ENCODE measurements at regions not wholly inside any gene's neighbourhood (a gene's known extent, or its start where the extent isn't known, plus 50 kb on each side); places are given as distances from the start of the nearest gene placed in this dataset.

DNA sequence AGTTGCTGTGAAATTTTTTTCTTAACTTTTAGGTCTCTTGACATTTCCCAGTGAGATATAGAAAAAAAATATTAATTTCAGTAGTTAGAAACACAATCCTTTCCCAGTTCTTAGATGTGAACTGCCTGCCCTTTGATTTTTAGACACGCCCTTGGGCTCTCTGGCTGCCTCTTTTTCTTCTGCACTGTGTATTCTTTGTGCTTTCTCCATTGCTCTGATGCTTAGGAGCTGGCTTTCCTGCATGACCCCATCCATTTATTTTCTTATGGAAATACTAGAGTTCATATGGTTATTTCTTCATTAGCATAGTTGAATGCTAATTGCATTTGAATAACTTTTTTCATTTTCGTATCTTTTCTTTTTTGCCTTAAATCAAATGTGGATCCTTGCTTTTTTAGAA lies 224.9 kb upstream of the SMIM31 start:
- H3K9me3 ChIP-seq (replicated peaks; ENCODE audit: insufficient read depth, low read length), result no peaks in the 10 kb centered on the region
- TF ChIP-seq EZH2 (optimal IDR thresholded peaks at IDR 0.05; ENCODE audit: low read depth, low read length) (no peak), EZH2phosphoT487 (IDR thresholded peaks at IDR 0.05; ENCODE audit: low read length) (no peak), CTCF (IDR thresholded peaks at IDR 0.05; ENCODE audit: low read length) (no peak)
- no peaks in the 10 kb centered on the region for H3K79me2 ChIP-seq (ENCODE audit: low read length)
- no peak overlapping the region for H3K27ac ChIP-seq (ENCODE audit: low read length)
- no peaks in the 10 kb centered on the region for H3K27me3 ChIP-seq (replicated peaks; ENCODE audit: insufficient read depth, low read length)
- no peak overlapping the region for H3K4me3 ChIP-seq (ENCODE audit: low read length)
- H3K4me1 ChIP-seq (ENCODE audit: low read length), result no peaks in the 10 kb centered on the region
- H3K36me3 ChIP-seq (replicated peaks; ENCODE audit: insufficient read depth, low read length), result no peaks in the 10 kb centered on the region
- H3K9me2 ChIP-seq (replicated peaks; ENCODE audit: insufficient read depth, low read length), result no peaks in the 10 kb centered on the region
- H4K20me1 ChIP-seq (ENCODE audit: insufficient read depth, low read length), result no peaks in the 10 kb centered on the region
- no peak overlapping the region for H2AFZ ChIP-seq (ENCODE audit: low read length)
- no peak overlapping the region for H3K4me2 ChIP-seq (ENCODE audit: low read depth, low read length)
- no peaks in the 10 kb centered on the region for H3F3A ChIP-seq (ENCODE audit: insufficient read depth, low read length)
- no peak overlapping the region for H3K9ac ChIP-seq (ENCODE audit: low read length)
- no peak for DNase-seq

GRCh38 chr4:164529486-164529885 lies 224.4 kb upstream of the SMIM31 start:
- H3K9me2 ChIP-seq (replicated peaks; ENCODE audit: insufficient read depth, low read length), result no peaks in the 10 kb centered on the region
- H2AFZ ChIP-seq (ENCODE audit: low read length), result no peak overlapping the region
- no peak overlapping the region for H3K27ac ChIP-seq (ENCODE audit: low read length)
- no peaks in the 10 kb centered on the region for H4K20me1 ChIP-seq (ENCODE audit: insufficient read depth, low read length)
- no peaks in the 10 kb centered on the region for H3K27me3 ChIP-seq (replicated peaks; ENCODE audit: insufficient read depth, low read length)
- H3K9ac ChIP-seq (ENCODE audit: low read length), result no peak overlapping the region
- no peaks in the 10 kb centered on the region for H3K36me3 ChIP-seq (replicated peaks; ENCODE audit: insufficient read depth, low read length)
- no peak overlapping the region for H3K4me3 ChIP-seq (ENCODE audit: low read length)
- no peaks in the 10 kb centered on the region for H3K4me1 ChIP-seq (ENCODE audit: low read length)
- TF ChIP-seq CTCF (IDR thresholded peaks at IDR 0.05; ENCODE audit: low read length), result no peak
- TF ChIP-seq EZH2phosphoT487 (IDR thresholded peaks at IDR 0.05; ENCODE audit: low read length), result no peak
- no peak for TF ChIP-seq EZH2 (optimal IDR thresholded peaks at IDR 0.05; ENCODE audit: low read depth, low read length)
- no peak overlapping the region for H3K4me2 ChIP-seq (ENCODE audit: low read depth, low read length)
- H3K9me3 ChIP-seq (replicated peaks; ENCODE audit: insufficient read depth, low read length), result no peaks in the 10 kb centered on the region
- H3F3A ChIP-seq (ENCODE audit: insufficient read depth, low read length), result no peaks in the 10 kb centered on the region
- H3K79me2 ChIP-seq (ENCODE audit: low read length), result no peaks in the 10 kb centered on the region
- no peak for DNase-seq

DNA sequence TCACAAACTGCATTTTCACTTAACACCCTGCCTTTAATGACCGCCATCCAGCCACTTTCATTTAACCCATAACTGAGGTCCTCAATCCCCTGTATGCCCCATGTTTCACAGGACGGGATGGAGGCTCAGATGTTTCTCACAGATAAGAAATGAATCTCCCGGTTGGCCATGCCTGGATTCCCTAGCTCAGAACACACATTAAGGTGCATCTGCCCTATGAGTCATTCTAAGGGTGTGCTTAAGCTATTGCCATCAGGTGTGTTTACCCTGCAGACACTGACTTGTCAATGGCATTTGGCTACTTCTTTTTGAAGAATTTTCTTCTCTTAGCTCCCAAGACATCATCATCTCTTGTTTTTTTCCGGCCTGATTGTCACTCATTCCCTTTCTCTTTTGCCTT lies 222.6 kb upstream of the SMIM31 start:
- no peaks in the 10 kb centered on the region for H3K9me3 ChIP-seq (replicated peaks; ENCODE audit: insufficient read depth, low read length)
- no peaks in the 10 kb centered on the region for H3K4me1 ChIP-seq (ENCODE audit: low read length)
- H3K36me3 ChIP-seq (replicated peaks; ENCODE audit: insufficient read depth, low read length), result no peaks in the 10 kb centered on the region
- H3K4me3 ChIP-seq (ENCODE audit: low read length), result no peak overlapping the region
- no peak overlapping the region for H2AFZ ChIP-seq (ENCODE audit: low read length)
- no peak overlapping the region for H3K9ac ChIP-seq (ENCODE audit: low read length)
- no peak overlapping the region for H3K27ac ChIP-seq (ENCODE audit: low read length)
- no peaks in the 10 kb centered on the region for H4K20me1 ChIP-seq (ENCODE audit: insufficient read depth, low read length)
- no peak for DNase-seq
- no peaks in the 10 kb centered on the region for H3F3A ChIP-seq (ENCODE audit: insufficient read depth, low read length)
- H3K9me2 ChIP-seq (replicated peaks; ENCODE audit: insufficient read depth, low read length), result no peaks in the 10 kb centered on the region
- H3K79me2 ChIP-seq (ENCODE audit: low read length), result no peaks in the 10 kb centered on the region
- H3K27me3 ChIP-seq (replicated peaks; ENCODE audit: insufficient read depth, low read length), result no peaks in the 10 kb centered on the region
- no peak for TF ChIP-seq EZH2 (optimal IDR thresholded peaks at IDR 0.05; ENCODE audit: low read depth, low read length)
- no peak for TF ChIP-seq CTCF (IDR thresholded peaks at IDR 0.05; ENCODE audit: low read length)
- TF ChIP-seq EZH2phosphoT487 (IDR thresholded peaks at IDR 0.05; ENCODE audit: low read length), result no peak
- H3K4me2 ChIP-seq (ENCODE audit: low read depth, low read length), result no peak overlapping the region
